ENCODE measurements at regions not wholly inside any gene's neighbourhood (a gene's known extent, or its start where the extent isn't known, plus 50 kb on each side); places are given as distances from the start of the nearest gene placed in this dataset.

DNA sequence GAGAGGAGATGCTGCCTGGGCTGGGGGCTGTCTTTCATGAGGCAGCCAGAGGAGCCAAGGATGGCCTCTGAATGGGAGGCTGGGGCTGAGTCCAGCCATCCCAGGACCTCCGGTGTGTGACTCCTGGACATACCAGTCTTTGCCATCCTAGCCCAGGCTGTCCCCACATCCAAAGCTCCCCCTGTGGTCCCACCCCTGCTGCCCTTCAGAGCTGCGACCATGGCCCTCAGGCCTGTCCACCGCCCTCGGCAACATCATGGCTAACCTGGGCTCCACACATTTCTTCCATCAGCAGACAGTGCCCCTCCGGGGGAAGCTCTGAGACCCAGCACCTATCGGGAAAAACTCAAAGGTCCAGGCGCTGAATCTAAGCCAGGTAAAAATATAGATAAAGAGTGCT lies 324.4 kb downstream of the MN1 start:
- Histone ChIP-seq H3K4me1 (ENCODE audit: control insufficient read depth in 1 of 2, insufficient read depth in 1 of 2, low read depth in 1 of 2, low read length in 1 of 2) (no peaks in the 10 kb centered on the region), H3K4me3 (ENCODE audit: low read depth in 1 of 2, low read length in 1 of 2) (no peak overlapping the region), H3K27me3 (peaks cover 9% of the 10 kb centered on the region), H3K27ac (no peak overlapping the region), H3K36me3 (no peaks in the 10 kb centered on the region), H3K9me3 (no peaks in the 10 kb centered on the region)
- TF ChIP-seq, protein P1, sequence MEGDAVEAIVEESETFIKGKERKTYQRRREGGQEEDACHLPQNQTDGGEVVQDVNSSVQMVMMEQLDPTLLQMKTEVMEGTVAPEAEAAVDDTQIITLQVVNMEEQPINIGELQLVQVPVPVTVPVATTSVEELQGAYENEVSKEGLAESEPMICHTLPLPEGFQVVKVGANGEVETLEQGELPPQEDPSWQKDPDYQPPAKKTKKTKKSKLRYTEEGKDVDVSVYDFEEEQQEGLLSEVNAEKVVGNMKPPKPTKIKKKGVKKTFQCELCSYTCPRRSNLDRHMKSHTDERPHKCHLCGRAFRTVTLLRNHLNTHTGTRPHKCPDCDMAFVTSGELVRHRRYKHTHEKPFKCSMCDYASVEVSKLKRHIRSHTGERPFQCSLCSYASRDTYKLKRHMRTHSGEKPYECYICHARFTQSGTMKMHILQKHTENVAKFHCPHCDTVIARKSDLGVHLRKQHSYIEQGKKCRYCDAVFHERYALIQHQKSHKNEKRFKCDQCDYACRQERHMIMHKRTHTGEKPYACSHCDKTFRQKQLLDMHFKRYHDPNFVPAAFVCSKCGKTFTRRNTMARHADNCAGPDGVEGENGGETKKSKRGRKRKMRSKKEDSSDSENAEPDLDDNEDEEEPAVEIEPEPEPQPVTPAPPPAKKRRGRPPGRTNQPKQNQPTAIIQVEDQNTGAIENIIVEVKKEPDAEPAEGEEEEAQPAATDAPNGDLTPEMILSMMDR (IDR thresholded peaks at IDR 0.05), result no peak

DNA sequence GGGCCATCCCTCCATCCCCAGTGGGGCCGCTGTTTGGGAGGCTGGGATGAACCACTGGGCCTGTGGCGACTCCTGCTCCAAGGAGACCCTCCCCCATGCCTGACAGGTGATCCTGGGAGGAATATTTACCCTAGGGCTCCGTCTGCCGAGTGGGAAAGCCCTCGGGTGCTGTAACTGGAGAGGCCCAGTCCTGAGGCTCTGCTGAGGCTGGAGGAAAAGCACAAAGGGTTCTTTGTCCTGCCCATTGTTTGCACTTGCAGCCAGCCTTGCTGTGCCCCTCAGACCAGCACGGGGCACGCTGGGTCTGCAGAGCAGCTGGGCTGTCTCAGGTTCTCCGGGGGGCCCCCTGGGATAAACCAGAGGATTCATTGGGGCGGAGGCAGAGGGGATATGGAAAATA lies 321.1 kb downstream of the MN1 start:
- H3K4me3 ChIP-seq (ENCODE audit: low read depth in 1 of 2, low read length in 1 of 2), result no peak overlapping the region
- no peaks in the 10 kb centered on the region for H3K4me1 ChIP-seq (ENCODE audit: control insufficient read depth in 1 of 2, insufficient read depth in 1 of 2, low read depth in 1 of 2, low read length in 1 of 2)
- H3K27ac ChIP-seq, result no peak overlapping the region
- H3K27me3 ChIP-seq, result peaks cover 2% of the 10 kb centered on the region
- no peaks in the 10 kb centered on the region for H3K36me3 ChIP-seq
- H3K9me3 ChIP-seq, result no peaks in the 10 kb centered on the region
- TF ChIP-seq, protein P1 (IDR thresholded peaks at IDR 0.05), result no peak

DNA sequence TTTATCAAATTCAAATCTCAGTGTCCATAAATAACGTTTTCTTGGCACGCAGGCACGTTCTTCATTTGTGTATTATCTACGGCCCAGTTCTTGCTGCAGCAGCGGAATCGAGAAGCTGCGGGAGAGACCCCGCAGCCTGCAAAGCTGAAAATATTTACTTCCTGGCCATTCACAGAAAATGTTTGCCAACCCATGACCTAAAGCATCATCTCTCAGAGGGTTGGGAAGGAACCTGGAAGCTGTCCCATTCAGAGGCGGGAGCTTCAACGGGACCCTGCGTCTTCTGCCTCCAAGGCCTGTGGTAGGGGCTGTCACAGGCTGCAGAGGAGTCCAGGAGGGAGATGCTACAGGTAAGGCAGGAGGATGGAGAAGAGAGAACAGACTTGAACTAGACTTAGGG lies 319.2 kb downstream of the MN1 start:
- no peaks in the 10 kb centered on the region for H3K27me3 ChIP-seq
- no peaks in the 10 kb centered on the region for H3K4me1 ChIP-seq (ENCODE audit: control insufficient read depth in 1 of 2, insufficient read depth in 1 of 2, low read depth in 1 of 2, low read length in 1 of 2)
- TF ChIP-seq, protein P1 (IDR thresholded peaks at IDR 0.05), result no peak
- no peak overlapping the region for H3K4me3 ChIP-seq (ENCODE audit: low read depth in 1 of 2, low read length in 1 of 2)
- no peaks in the 10 kb centered on the region for H3K36me3 ChIP-seq
- H3K9me3 ChIP-seq, result no peaks in the 10 kb centered on the region
- no peak overlapping the region for H3K27ac ChIP-seq

DNA sequence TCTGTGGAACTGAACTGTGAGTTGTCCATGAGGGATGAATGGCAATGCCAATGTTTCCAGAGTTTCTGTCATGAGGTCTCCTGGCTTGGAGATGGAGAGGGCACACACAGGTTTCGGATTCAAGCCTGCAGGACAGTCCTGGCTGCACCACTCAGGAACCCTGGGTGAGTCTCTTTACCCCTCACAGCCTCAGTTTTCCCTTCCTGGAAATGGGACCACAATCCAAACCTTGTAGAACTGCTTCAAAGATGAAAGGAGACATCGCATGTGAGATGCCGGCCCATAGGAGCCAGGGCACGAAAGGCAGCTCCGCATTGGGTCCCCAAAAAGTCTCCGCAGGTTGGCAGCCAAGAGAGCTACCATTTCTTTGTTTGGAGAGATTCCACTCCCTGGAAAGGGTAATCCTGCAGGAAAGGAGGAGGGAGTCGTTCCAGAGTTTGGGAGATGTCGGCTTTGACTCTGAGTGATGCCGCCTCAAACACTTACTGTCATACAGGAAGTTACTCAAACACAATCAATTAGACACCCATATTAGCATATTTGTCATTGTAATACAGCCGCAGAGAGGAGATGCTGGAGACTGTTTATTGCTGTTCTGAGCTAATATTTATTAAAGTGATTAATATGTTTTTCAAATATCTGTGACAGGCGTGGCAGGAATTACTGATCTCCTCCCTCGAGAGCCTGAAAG lies 318.3 kb downstream of the MN1 start:
- H3K4me1 ChIP-seq (ENCODE audit: control insufficient read depth in 1 of 2, insufficient read depth in 1 of 2, low read depth in 1 of 2, low read length in 1 of 2), result no peaks in the 10 kb centered on the region
- TF ChIP-seq, protein P1 (IDR thresholded peaks at IDR 0.05), result no peak
- no peak overlapping the region for H3K27ac ChIP-seq
- no peak overlapping the region for H3K4me3 ChIP-seq (ENCODE audit: low read depth in 1 of 2, low read length in 1 of 2)
- H3K27me3 ChIP-seq, result no peaks in the 10 kb centered on the region
- H3K9me3 ChIP-seq, result no peaks in the 10 kb centered on the region
- no peaks in the 10 kb centered on the region for H3K36me3 ChIP-seq

DNA sequence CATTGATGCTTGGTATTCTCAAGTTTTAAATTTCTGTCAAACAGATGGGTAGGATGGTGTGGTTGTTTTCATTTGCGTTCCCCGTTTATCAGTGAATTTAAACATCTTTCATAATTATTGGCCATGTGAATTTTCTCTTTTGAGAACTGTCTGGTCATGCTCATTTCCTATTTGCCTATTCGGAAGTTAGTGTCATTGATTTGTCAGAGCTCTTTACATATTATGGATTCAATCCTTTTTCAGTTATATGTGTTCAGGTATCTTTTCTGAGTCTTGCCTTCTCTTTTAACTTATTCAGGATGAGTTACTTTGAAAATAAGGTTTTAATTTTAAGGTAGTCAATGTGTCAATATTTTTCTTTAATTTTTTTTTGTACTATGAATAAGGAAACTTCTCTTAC lies 315.7 kb downstream of the MN1 start:
- Histone ChIP-seq H3K27ac (no peak overlapping the region), H3K27me3 (no peaks in the 10 kb centered on the region), H3K36me3 (no peaks in the 10 kb centered on the region), H3K9me3 (no peaks in the 10 kb centered on the region), H3K4me3 (ENCODE audit: low read depth in 1 of 2, low read length in 1 of 2) (no peak overlapping the region), H3K4me1 (ENCODE audit: control insufficient read depth in 1 of 2, insufficient read depth in 1 of 2, low read depth in 1 of 2, low read length in 1 of 2) (no peaks in the 10 kb centered on the region)
- TF ChIP-seq, protein P1 (IDR thresholded peaks at IDR 0.05), result no peak
